Neural cell (in vitro differentiated cells): ENCODE measurements at regions not wholly inside any gene's neighbourhood (a gene's known extent, or its start where the extent isn't known, plus 50 kb on each side); places are given as distances from the start of the nearest gene placed in this dataset.

Experiments used
- H2AFZ ChIP-seq: fragments of 200-600, 300-800 bp; sonication (generic), shearing (Covaris generic); 2 replicates; pipeline ENCODE4 v1.6.0; 2014; ENCODE audit warnings: low read depth, mild to moderate bottlenecking, antibody characterized with exemption, low read length, moderate library complexity
- H3F3A ChIP-seq: fragments of 200-600 bp; shearing (Covaris generic); 2 replicates; pipeline ENCODE4 v1.6.1; 2016; ENCODE audit warnings: mild to moderate bottlenecking, moderate library complexity, mixed read lengths, antibody characterized with exemption, low read length; ENCODE audit not compliant: insufficient read depth, poor library complexity, severe bottlenecking
- H3K27ac ChIP-seq: fragments of 200-600, 300-800 bp; sonication (generic), shearing (Covaris generic); 2 replicates; pipeline ENCODE4 v1.5.1; 2014; ENCODE audit warnings: mild to moderate bottlenecking, low read length, moderate library complexity
- H3K27me3 ChIP-seq: fragments of 300-800, 200-600 bp; sonication (generic), shearing (Covaris generic); 2 replicates; pipeline ENCODE4 v1.6.0; 2014; ENCODE audit warnings: mild to moderate bottlenecking, low read depth, low read length, moderate library complexity; ENCODE audit not compliant: insufficient read depth
- H3K36me3 ChIP-seq: fragments of 300-800, 200-600 bp; sonication (generic), shearing (Covaris generic); 2 replicates; pipeline ENCODE4 v1.5.1; 2014; ENCODE audit warnings: mild to moderate bottlenecking, antibody characterized with exemption, low read length, moderate library complexity; ENCODE audit not compliant: insufficient read depth
- H3K4me2 ChIP-seq: fragments of 300-800, 200-600 bp; sonication (generic), shearing (Covaris generic); 2 replicates; pipeline ENCODE4 v1.6.0; 2014; ENCODE audit warnings: mild to moderate bottlenecking, low read length
- H3K4me3 ChIP-seq: fragments of 300-800, 200-600 bp; sonication (generic), shearing (Covaris generic); 2 replicates; pipeline ENCODE4 v1.5.1; 2014; ENCODE audit warnings: mild to moderate bottlenecking, low read length, moderate library complexity
- H3K79me2 ChIP-seq: fragments of 200-600 bp; shearing (Covaris generic); replicated peaks from 2 replicates; pipeline ENCODE4 v1.6.0; 2014; ENCODE audit warnings: mild to moderate bottlenecking, low read length, moderate library complexity; ENCODE audit not compliant: insufficient read depth
- H3K9ac ChIP-seq: fragments of 300-800, 200-600 bp; sonication (generic), shearing (Covaris generic); 2 replicates; pipeline ENCODE4 v1.6.1; 2016; ENCODE audit warnings: mild to moderate bottlenecking, low read length, mixed read lengths
- H3K9me2 ChIP-seq: fragments of 200-600 bp; shearing (Covaris generic); 2 replicates; pipeline ENCODE4 v1.6.1; 2016; ENCODE audit warnings: mild to moderate bottlenecking, low read length, mixed read lengths; ENCODE audit not compliant: insufficient read depth
- H3K9me3 ChIP-seq: fragments of 200-600, 300-800 bp; sonication (generic), shearing (Covaris generic); 2 replicates; pipeline ENCODE4 v1.6.1; 2016; ENCODE audit warnings: mild to moderate bottlenecking, mixed run types, low read length, moderate library complexity, mixed read lengths
- H4K20me1 ChIP-seq: fragments of 200-600 bp; shearing (Covaris generic); 2 replicates; pipeline ENCODE4 v1.6.1; 2016; ENCODE audit warnings: mild to moderate bottlenecking, mixed run types; ENCODE audit not compliant: insufficient read depth
- EP300 ChIP-seq: fragments of 450-650 bp; conservative IDR thresholded peaks from 2 replicates; pipeline ENCODE4 v1.6.1; 2014; ENCODE audit warnings: antibody characterized with exemption, mild to moderate bottlenecking, moderate library complexity; ENCODE audit not compliant: poor library complexity, severe bottlenecking
- EZH2 ChIP-seq: fragments of 200-600, 300-800 bp; shearing (Covaris generic), sonication (generic); IDR thresholded peaks from 2 replicates; pipeline ENCODE4 v1.6.1; 2014; ENCODE audit warnings: antibody characterized with exemption, low read length, borderline replicate concordance, mild to moderate bottlenecking; ENCODE audit not compliant: insufficient read depth, poor library complexity, severe bottlenecking
- MXI1 ChIP-seq: fragments of 450-650 bp; conservative IDR thresholded peaks from 2 replicates; pipeline ENCODE4 v1.6.1; 2014; ENCODE audit warnings: antibody characterized with exemption, mild to moderate bottlenecking; ENCODE audit not compliant: poor library complexity, severe bottlenecking
- POLR2AphosphoS5 ChIP-seq: IDR thresholded peaks from 2 replicates; pipeline ENCODE4 v1.6.1; 2012
- RAD21 ChIP-seq: fragments of 450-650 bp; conservative IDR thresholded peaks from 2 replicates; pipeline ENCODE4 v1.6.1; 2014; ENCODE audit warnings: antibody characterized with exemption, mild to moderate bottlenecking, moderate library complexity
- SMC3 ChIP-seq: fragments of 450-650 bp; conservative IDR thresholded peaks from 2 replicates; pipeline ENCODE4 v1.6.1; 2014; ENCODE audit warnings: antibody characterized with exemption, mild to moderate bottlenecking, moderate library complexity; ENCODE audit not compliant: poor library complexity
- TAF1 ChIP-seq: IDR thresholded peaks from 2 replicates; pipeline ENCODE4 v1.6.1; 2012; ENCODE audit warnings: low read depth
- TF ChIP-seq, protein P1 (sequence below): IDR thresholded peaks from 2 replicates; pipeline ENCODE4 v1.6.1; 2012; ENCODE audit warnings: borderline replicate concordance
- TF ChIP-seq, protein P2 (sequence below): fragments of 450-650 bp; IDR thresholded peaks from 2 replicates; pipeline ENCODE4 v1.5.1; 2014; ENCODE audit warnings: antibody characterized with exemption, mild to moderate bottlenecking, moderate library complexity; ENCODE audit not compliant: poor library complexity, severe bottlenecking

DNA sequence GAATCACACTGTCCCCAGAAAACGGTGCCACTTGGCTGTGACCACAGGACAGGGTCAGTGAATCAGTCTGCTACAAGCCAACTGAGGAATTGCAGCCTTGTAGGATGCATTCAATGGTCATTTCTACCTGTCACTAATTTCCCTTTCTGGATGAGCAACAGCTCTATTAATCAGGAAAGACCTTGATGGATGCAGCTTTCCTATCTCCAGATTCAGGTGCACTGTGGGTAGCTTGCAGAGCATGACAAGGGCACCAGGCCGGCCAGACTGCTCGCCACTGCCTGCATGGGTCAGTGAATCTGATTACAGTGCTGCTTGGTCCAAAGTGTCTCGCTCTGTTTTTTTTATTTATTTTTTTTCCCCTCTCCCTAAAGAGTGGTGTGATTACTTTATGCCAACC is 506.8 kb upstream of the AUTS2 start:
- H3K27ac ChIP-seq: no peak overlapping the region
- H3K36me3 ChIP-seq: no peaks in the 10 kb centered on the region
- H3K4me3 ChIP-seq: no peak overlapping the region
- H2AFZ ChIP-seq: no peak overlapping the region
- no peaks in the 10 kb centered on the region for H3K9me2 ChIP-seq
- TF ChIP-seq MXI1: no peak
- TF ChIP-seq EZH2: no peak
- no peak for TF ChIP-seq RAD21
- TF ChIP-seq, protein P1, sequence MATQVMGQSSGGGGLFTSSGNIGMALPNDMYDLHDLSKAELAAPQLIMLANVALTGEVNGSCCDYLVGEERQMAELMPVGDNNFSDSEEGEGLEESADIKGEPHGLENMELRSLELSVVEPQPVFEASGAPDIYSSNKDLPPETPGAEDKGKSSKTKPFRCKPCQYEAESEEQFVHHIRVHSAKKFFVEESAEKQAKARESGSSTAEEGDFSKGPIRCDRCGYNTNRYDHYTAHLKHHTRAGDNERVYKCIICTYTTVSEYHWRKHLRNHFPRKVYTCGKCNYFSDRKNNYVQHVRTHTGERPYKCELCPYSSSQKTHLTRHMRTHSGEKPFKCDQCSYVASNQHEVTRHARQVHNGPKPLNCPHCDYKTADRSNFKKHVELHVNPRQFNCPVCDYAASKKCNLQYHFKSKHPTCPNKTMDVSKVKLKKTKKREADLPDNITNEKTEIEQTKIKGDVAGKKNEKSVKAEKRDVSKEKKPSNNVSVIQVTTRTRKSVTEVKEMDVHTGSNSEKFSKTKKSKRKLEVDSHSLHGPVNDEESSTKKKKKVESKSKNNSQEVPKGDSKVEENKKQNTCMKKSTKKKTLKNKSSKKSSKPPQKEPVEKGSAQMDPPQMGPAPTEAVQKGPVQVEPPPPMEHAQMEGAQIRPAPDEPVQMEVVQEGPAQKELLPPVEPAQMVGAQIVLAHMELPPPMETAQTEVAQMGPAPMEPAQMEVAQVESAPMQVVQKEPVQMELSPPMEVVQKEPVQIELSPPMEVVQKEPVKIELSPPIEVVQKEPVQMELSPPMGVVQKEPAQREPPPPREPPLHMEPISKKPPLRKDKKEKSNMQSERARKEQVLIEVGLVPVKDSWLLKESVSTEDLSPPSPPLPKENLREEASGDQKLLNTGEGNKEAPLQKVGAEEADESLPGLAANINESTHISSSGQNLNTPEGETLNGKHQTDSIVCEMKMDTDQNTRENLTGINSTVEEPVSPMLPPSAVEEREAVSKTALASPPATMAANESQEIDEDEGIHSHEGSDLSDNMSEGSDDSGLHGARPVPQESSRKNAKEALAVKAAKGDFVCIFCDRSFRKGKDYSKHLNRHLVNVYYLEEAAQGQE: no peak
- no peak for TF ChIP-seq EP300
- TF ChIP-seq, protein P2, sequence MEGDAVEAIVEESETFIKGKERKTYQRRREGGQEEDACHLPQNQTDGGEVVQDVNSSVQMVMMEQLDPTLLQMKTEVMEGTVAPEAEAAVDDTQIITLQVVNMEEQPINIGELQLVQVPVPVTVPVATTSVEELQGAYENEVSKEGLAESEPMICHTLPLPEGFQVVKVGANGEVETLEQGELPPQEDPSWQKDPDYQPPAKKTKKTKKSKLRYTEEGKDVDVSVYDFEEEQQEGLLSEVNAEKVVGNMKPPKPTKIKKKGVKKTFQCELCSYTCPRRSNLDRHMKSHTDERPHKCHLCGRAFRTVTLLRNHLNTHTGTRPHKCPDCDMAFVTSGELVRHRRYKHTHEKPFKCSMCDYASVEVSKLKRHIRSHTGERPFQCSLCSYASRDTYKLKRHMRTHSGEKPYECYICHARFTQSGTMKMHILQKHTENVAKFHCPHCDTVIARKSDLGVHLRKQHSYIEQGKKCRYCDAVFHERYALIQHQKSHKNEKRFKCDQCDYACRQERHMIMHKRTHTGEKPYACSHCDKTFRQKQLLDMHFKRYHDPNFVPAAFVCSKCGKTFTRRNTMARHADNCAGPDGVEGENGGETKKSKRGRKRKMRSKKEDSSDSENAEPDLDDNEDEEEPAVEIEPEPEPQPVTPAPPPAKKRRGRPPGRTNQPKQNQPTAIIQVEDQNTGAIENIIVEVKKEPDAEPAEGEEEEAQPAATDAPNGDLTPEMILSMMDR: no peak
- no peak for TF ChIP-seq POLR2AphosphoS5
- TF ChIP-seq SMC3: no peak
- TF ChIP-seq TAF1: no peak
- peaks cover 12% of the 10 kb centered on the region for H3K9me3 ChIP-seq
- H3F3A ChIP-seq: no peaks in the 10 kb centered on the region
- H3K4me2 ChIP-seq: no peak overlapping the region
- no peaks in the 10 kb centered on the region for H3K79me2 ChIP-seq
- no peaks in the 10 kb centered on the region for H3K27me3 ChIP-seq
- H4K20me1 ChIP-seq: no peaks in the 10 kb centered on the region
- H3K9ac ChIP-seq: no peak overlapping the region

DNA sequence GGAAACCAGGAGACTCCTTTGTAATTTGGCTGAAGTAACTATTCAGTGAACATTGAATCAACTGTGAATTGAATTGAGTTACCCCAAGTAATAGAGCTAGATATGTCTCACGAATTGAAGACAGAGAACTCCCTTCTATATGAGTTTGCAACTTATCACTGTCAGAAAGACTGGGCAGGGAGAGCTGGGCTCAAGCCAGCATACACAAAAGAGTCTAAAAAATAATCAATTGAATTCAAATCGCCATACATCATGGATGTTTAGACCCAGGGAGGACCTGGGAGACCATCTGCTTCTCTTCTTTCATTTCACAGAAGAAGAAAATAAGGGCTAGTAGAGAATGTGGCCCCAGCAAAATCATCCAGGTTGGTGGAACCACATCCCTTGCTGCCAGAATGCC is 503.1 kb upstream of the AUTS2 start:
- Histone ChIP-seq H2AFZ (no peak overlapping the region), H4K20me1 (no peaks in the 10 kb centered on the region), H3F3A (no peaks in the 10 kb centered on the region), H3K9me3 (peaks cover 12% of the 10 kb centered on the region), H3K9me2 (no peaks in the 10 kb centered on the region), H3K9ac (no peak overlapping the region), H3K79me2 (no peaks in the 10 kb centered on the region), H3K36me3 (no peaks in the 10 kb centered on the region), H3K4me2 (no peak overlapping the region), H3K27ac (no peak overlapping the region), H3K27me3 (no peaks in the 10 kb centered on the region), H3K4me3 (no peak overlapping the region)
- TF ChIP-seq SMC3 (no peak), EZH2 (no peak), POLR2AphosphoS5 (no peak), EP300 (no peak), RAD21 (no peak), MXI1 (no peak), TAF1 (no peak)
- TF ChIP-seq, protein P2: no peak
- TF ChIP-seq, protein P1: no peak
